HCT116 (cell line): ENCODE measurements at regions not wholly inside any gene's neighbourhood (a gene's known extent, or its start where the extent isn't known, plus 50 kb on each side); places are given as distances from the start of the nearest gene placed in this dataset.

Source experiments
- CTCF ChIP-seq, 3 experiments: fragments of 200-600 bp in 1 of 3; sonication (generic) in 1 of 3; IDR thresholded peaks in 2 of 3; conservative IDR thresholded peaks in 1 of 3; 2 replicates each; pipeline ENCODE4 v1.5.1; 2012 to 2017; ENCODE audit warnings: low read depth in 2 of 3, low read length in 2 of 3, antibody characterized with exemption in 1 of 3, borderline replicate concordance in 1 of 3, control low read depth in 1 of 3, mild to moderate bottlenecking in 1 of 3, mixed read lengths in 1 of 3, mixed run types in 1 of 3, moderate library complexity in 1 of 3; ENCODE audit not compliant: insufficient read depth in 1 of 3
- EGR1 ChIP-seq: IDR thresholded peaks from 2 replicates; pipeline ENCODE4 v1.6.1; 2012; ENCODE audit warnings: low read depth
- ELF1 ChIP-seq: IDR thresholded peaks from 2 replicates; pipeline ENCODE4 v1.6.1; 2012; ENCODE audit warnings: low read depth, borderline replicate concordance
- EZH2 ChIP-seq: fragments of 200-600 bp; sonication (generic); IDR thresholded peaks from 2 replicates; pipeline ENCODE4 v1.6.1; 2017; ENCODE audit warnings: antibody characterized with exemption, mixed run types
- EZH2phosphoT487 ChIP-seq: fragments of 200-600 bp; IDR thresholded peaks from 2 replicates; pipeline ENCODE4 v1.6.1; 2018; ENCODE audit warnings: antibody characterized with exemption, borderline replicate concordance
- MAX ChIP-seq: IDR thresholded peaks from 2 replicates; pipeline ENCODE4 v1.6.1; 2012
- POLR2A ChIP-seq: IDR thresholded peaks from 2 replicates; pipeline ENCODE4 v1.7.0; 2011; ENCODE audit warnings: borderline replicate concordance; ENCODE audit not compliant: insufficient read depth, insufficient read length; ENCODE audit errors: extremely low read depth
- POLR2AphosphoS5 ChIP-seq: IDR thresholded peaks from 2 replicates; pipeline ENCODE4 v1.6.1; 2011; ENCODE audit warnings: mild to moderate bottlenecking, low read depth, low read length, moderate library complexity
- RAD21 ChIP-seq: IDR thresholded peaks from 2 replicates; pipeline ENCODE4 v1.6.1; 2012; ENCODE audit warnings: low read depth, mild to moderate bottlenecking
- REST ChIP-seq: IDR thresholded peaks from 2 replicates; pipeline ENCODE4 v1.6.1; 2012; ENCODE audit warnings: low read depth
- SIN3A ChIP-seq: IDR thresholded peaks from 2 replicates; pipeline ENCODE4 v1.6.1; 2012; ENCODE audit warnings: low read depth
- ZBTB33 ChIP-seq: IDR thresholded peaks from 2 replicates; pipeline ENCODE4 v1.6.1; 2011; ENCODE audit warnings: mild to moderate bottlenecking, low read length, moderate library complexity; ENCODE audit not compliant: insufficient replicate concordance; ENCODE audit errors: extremely low read depth
- ZFX ChIP-seq: fragments of 450-650 bp; IDR thresholded peaks from 2 replicates; pipeline ENCODE4 v1.6.1; 2017
- ZNF274 ChIP-seq: fragments of 200-500 bp; sonication (Bioruptor generic); IDR thresholded peaks from 2 replicates; pipeline ENCODE4 v1.6.1; 2014; ENCODE audit warnings: mild to moderate bottlenecking, low read depth, low read length, inconsistent platforms

GRCh38 chr13:47327861-47328260 is 431.0 kb upstream of the HTR2A start:
- TF ChIP-seq CTCF (IDR thresholded peaks at IDR 0.05 in 2 of 3, conservative IDR thresholded peaks at IDR 0.05 in 1 of 3; ENCODE audit: borderline replicate concordance in 1 of 3, insufficient read depth in 1 of 3, low read depth in 2 of 3, low read length in 2 of 3) (no peak), EZH2 (no peak), ZBTB33 (no peak), POLR2AphosphoS5 (no peak), EZH2phosphoT487 (no peak), POLR2A (no peak), RAD21 (no peak), ZNF274 (no peak), ZFX (no peak), ELF1 (no peak), REST (no peak), EGR1 (no peak), MAX (no peak), SIN3A (no peak)
